ENCODE measurements at regions not wholly inside any gene's neighbourhood (a gene's known extent, or its start where the extent isn't known, plus 50 kb on each side); places are given as distances from the start of the nearest gene placed in this dataset.

DNA sequence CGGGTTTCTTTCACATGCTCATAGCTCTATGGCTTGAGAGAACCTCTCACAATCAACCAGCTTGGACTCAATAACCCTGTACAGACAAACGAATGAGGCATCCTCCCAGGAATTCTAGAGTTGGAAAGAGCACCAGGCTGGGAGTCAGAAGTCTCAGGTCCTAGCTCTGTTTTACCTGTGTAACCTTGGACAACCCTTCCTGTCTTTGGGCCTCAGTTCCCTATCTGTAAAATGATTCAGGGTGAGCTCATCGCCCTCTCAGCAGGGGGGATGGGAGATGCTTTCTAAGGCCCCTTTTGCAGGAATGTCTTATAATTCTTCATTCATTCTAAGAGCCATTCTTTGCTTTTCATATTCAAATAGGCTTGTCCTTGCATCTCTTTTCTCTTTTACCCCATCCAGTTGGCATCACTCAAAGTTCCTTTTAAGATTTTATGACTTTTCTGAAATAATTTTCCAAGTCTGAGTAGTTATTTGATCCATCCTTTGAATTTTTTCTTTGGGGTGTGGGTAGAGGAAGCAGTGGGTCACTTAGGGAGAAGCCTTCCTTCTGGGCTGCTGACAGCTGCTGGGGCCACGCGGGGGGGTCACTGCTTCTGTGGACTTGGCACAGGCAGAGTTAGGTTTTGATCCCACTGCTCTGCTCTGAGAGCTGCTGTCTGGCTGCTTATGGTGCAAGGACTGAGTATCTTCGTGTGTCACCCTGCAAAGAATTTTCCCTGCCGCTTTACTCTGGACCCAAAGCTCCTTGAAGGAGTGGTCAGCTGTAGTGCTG, 102.7 kb downstream of the UTP18 start:
- SMC1A ChIA-PET (ENCODE audit: uncharacterized antibody, unreplicated experiment): no interaction called here
- no peak overlapping the region for H3K27ac ChIP-seq (ENCODE audit: control insufficient read depth, insufficient read depth)
- H3K4me3 ChIP-seq: no peak overlapping the region
- no peaks in the 10 kb centered on the region for H3K79me2 ChIP-seq (ENCODE audit: control insufficient read depth, insufficient read depth, low read length)
- no peak for FAIRE-seq
- H3K9ac ChIP-seq (ENCODE audit: control insufficient read depth, insufficient read depth, low read length): no peak overlapping the region
- 25% methylated on average over 7 of the region's 7 CpGs for WGBS (ENCODE audit: insufficient coverage, insufficient replicate concordance, low lambda C conversion rate, missing lambda C conversion rate)
- RAD21 ChIA-PET (ENCODE audit: unreplicated experiment): no interaction called here
- no peaks in the 10 kb centered on the region for H3K4me1 ChIP-seq (ENCODE audit: control insufficient read depth, insufficient read depth, low read length)
- H4K20me1 ChIP-seq (ENCODE audit: control insufficient read depth, insufficient read depth): no peaks in the 10 kb centered on the region
- H3K4me2 ChIP-seq (ENCODE audit: control insufficient read depth, insufficient read depth): no peak overlapping the region
- H3K27me3 ChIP-seq (replicated peaks in 1 of 2; ENCODE audit: control insufficient read depth in 2 of 2, insufficient read depth in 2 of 2, low read length in 1 of 2): peaks cover 0 to 3% of the 10 kb centered on the region in 2 experiments; a peak in 1 of 4 replicates
- POLR2A ChIA-PET: no interaction called here
- H3K9me3 ChIP-seq (replicated peaks; ENCODE audit: control insufficient read depth, insufficient read depth, low read length): no peaks in the 10 kb centered on the region
- no peak overlapping the region for H2AFZ ChIP-seq (ENCODE audit: control insufficient read depth, low read depth, low read length)
- no TSS peak for BruUV-seq (replicated peaks)
- no peaks in the 10 kb centered on the region for H3K36me3 ChIP-seq (ENCODE audit: control insufficient read depth in 2 of 2, insufficient read depth in 2 of 2, low read length in 1 of 2)
- CTCF ChIA-PET: no interaction called here
- no peak for ATAC-seq
- TF ChIP-seq RB1 (IDR thresholded peaks at IDR 0.05; ENCODE audit: borderline replicate concordance) (no peak), IKZF1 (conservative IDR thresholded peaks at IDR 0.05) (no peak), ZNF274 (IDR thresholded peaks at IDR 0.05; ENCODE audit: insufficient read depth, insufficient read length) (no peak), ZNF622 (IDR thresholded peaks at IDR 0.05) (no peak)
- TF ChIP-seq, protein P1, sequence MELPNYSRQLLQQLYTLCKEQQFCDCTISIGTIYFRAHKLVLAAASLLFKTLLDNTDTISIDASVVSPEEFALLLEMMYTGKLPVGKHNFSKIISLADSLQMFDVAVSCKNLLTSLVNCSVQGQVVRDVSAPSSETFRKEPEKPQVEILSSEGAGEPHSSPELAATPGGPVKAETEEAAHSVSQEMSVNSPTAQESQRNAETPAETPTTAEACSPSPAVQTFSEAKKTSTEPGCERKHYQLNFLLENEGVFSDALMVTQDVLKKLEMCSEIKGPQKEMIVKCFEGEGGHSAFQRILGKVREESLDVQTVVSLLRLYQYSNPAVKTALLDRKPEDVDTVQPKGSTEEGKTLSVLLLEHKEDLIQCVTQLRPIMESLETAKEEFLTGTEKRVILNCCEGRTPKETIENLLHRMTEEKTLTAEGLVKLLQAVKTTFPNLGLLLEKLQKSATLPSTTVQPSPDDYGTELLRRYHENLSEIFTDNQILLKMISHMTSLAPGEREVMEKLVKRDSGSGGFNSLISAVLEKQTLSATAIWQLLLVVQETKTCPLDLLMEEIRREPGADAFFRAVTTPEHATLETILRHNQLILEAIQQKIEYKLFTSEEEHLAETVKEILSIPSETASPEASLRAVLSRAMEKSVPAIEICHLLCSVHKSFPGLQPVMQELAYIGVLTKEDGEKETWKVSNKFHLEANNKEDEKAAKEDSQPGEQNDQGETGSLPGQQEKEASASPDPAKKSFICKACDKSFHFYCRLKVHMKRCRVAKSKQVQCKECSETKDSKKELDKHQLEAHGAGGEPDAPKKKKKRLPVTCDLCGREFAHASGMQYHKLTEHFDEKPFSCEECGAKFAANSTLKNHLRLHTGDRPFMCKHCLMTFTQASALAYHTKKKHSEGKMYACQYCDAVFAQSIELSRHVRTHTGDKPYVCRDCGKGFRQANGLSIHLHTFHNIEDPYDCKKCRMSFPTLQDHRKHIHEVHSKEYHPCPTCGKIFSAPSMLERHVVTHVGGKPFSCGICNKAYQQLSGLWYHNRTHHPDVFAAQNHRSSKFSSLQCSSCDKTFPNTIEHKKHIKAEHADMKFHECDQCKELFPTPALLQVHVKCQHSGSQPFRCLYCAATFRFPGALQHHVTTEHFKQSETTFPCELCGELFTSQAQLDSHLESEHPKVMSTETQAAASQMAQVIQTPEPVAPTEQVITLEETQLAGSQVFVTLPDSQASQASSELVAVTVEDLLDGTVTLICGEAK (IDR thresholded peaks at IDR 0.05; ENCODE audit: borderline replicate concordance): no peak
- TF ChIP-seq, protein P2, sequence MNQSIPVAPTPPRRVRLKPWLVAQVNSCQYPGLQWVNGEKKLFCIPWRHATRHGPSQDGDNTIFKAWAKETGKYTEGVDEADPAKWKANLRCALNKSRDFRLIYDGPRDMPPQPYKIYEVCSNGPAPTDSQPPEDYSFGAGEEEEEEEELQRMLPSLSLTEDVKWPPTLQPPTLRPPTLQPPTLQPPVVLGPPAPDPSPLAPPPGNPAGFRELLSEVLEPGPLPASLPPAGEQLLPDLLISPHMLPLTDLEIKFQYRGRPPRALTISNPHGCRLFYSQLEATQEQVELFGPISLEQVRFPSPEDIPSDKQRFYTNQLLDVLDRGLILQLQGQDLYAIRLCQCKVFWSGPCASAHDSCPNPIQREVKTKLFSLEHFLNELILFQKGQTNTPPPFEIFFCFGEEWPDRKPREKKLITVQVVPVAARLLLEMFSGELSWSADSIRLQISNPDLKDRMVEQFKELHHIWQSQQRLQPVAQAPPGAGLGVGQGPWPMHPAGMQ (IDR thresholded peaks at IDR 0.05; ENCODE audit: borderline replicate concordance): no peak
- in situ Hi-C loops (cut with MboI): no loop called here
- intact Hi-C loops (cut with micrococcal nuclease; ENCODE audit: unreplicated experiment): no loop called here
- no peak for DNase-seq (ENCODE audit: low read depth, low spot score)

Measured in GM12878 (cell line).